GM21515 (cell line): ENCODE measurements at regions not wholly inside any gene's neighbourhood (a gene's known extent, or its start where the extent isn't known, plus 50 kb on each side); places are given as distances from the start of the nearest gene placed in this dataset.
"Not testable (repeated sequence)": the region's sequence is repeated elsewhere in the genome, so short reads cannot be mapped to it uniquely, and the experiment has no call there.

Source experiments
- ATAC-seq: cut with Tn5 transposase; IDR thresholded peaks from one replicate; pipeline ENCODE4 v1.9.1; 2021; ENCODE audit not compliant: unreplicated experiment

DNA sequence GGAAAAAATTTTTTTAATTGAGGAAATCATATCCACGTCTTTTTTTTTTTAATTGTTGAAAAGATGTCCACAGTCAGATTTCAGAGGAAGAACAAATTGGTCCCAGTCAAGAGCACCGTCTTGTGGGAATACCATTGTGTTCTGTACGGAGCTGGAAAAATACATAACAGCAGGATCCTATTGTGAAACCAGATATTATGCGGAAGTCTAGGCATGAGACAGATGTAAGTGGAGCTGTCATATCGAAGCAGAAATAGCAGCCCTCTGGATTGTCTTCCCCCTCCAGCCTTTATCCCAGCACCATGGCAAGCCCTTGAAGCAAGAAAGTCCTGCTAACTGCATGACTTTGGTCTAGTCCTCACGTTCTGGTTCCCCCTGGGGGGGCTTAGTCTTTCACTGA lies 391.6 kb upstream of the ASIC2 start:
- no peak for ATAC-seq

DNA sequence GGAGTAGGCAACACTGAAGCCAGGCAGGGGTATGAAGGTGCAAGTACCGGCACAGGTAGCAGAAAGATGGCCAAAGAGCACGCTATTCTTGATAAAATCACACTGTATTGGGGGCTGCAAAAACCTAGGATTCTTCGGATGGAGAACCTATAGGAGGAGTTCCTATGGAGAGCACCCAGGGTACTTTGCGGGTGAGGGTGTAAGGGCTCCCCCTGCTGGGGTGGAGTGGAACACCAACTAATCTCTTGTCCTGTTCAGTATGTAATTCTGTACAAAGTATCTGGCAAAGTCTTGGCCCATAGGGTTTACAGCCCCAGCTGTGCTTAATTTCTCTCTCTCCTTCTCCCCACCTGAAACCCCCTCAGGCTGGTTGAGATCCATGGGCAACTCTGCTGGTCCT lies 393.1 kb upstream of the ASIC2 start:
- ATAC-seq, result no peak

GRCh38 chr17:33687831-33688230 lies 394.7 kb upstream of the ASIC2 start:
- no peak for ATAC-seq

GRCh38 chr17:33688771-33689170 lies 395.7 kb upstream of the ASIC2 start:
- ATAC-seq, result no peak

DNA sequence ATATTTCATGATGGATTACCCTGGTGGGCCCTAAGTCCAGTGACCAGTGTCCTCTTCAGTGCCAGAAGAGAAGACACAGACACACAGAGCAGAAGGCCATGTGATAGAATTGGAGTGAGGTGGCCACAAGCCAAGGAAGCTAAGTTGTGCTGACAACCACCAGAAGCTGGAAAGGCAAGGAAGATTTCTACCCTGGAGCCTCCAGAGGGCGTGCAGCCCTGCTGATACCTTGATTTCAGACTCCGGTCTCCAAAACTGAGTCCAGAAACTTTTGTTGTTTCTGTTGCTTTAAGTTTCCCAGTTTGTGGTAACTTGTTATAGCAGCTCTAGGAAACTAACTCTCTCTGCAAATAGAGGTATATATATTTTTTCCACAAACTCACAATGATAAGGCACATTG lies 396.6 kb upstream of the ASIC2 start:
- ATAC-seq, result no peak

DNA sequence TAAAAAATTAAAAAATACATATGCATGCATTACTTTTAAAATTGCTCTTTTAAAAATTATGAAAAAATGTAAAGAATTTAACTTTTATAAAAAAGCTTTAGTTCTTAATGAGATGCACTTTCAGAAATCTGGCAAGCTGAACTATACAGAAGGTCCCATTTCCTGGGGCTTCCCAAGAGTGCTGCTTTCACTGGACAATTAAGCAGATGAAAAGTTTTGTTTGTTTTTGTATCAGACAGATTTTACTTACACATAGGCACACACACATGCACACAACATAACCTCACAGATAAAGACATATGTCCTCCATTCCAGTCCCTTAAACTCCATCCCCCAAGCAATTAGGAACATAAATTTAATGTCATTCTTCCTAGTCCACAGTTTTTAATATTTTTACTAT lies 402.3 kb upstream of the ASIC2 start:
- no peak for ATAC-seq

DNA sequence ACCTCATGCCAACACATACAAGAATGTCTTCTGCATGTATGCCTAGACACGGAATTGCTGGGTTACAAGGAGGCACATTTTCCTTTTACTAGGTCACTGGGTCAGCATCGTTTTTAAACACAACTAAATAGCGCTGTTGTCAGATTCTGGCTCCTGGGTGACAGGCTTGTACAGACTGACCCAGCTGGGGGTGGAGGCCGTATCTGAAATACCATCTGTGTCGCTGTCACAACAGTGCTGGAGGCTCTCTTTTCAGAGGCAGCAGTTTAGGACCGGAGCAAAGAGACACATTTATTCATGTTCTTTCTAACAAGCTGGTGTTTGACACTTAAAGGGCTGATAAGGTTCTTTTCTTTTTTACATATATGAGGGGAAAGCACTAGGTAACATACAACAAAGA lies 403.0 kb upstream of the ASIC2 start:
- no peak for ATAC-seq

DNA sequence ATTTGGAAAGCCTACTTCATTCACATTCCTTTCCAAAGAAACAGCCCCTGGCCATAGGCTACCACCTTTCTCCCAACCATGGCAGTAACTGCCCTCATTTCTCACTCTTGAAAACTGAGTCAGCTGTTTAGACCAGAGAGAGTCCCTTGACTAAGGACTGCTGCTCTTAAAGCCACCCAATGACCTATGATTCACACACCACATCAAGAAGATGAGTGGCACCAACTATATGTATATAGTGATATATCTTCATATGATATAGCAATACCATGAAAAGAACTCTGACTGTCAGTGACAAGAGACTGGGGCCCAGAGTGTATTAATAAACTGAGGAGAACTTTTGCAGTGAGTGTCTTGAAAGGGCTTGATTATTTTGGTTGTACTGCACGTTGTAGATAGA lies 404.5 kb upstream of the ASIC2 start:
- no peak for ATAC-seq

GRCh38 chr17:33701910-33702309 lies 408.8 kb upstream of the ASIC2 start:
- no peak for ATAC-seq

DNA sequence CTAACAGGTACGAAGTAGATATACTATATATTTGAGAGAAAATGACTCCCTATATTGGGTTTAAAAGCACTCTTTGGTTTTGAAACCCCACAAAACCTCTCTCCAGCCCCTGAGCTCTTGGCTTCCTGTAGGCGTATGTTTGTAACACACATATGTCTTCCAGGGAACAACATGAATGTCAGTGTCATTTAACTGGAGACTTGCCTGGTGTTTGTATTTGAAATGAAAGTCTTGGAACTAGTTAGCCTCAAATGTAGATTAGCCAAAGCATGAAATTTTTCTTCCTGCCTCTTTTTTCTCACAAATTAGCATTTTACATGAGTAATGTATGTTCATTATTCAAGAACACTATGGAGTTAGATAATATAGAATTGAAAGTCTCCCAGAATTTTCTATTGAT lies 411.8 kb upstream of the ASIC2 start:
- no peak for ATAC-seq

DNA sequence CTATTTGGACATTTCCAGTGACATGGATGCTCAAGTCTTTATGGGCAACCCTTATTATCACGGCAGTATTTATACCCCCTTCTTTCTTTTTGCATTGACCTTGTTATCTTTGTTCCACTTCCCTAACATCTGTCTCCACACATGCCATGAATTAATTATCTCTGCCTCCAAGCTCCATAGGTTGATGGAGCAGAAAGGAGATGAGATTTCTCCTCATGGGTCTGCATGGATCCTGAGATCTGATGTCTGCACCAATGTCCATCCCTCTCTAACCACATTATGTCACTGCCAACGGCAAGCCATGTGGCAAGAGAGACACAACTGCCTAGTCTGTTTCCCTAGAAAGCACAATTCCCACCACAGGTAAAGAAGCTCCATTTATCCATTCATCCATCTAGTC lies 416.8 kb upstream of the ASIC2 start:
- no peak for ATAC-seq

DNA sequence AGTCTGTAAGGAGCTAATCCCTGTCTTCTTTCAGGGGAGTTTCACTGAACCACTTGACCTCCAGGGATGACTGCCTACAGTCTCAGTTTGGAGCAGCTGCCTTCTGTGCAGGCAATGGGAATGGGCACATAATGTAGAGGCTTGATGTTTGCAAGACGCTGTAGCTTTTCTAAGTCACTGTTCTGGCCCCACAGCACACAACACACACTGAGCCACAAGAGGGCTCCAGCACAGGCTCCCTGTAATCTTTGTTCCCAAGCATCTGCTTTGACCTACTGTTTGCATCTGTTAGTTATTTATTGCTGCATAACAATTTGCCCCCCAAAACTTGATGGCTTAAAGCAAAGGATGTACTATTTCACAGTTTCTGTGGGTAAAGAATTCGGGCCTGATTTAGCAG lies 419.0 kb upstream of the ASIC2 start:
- no peak for ATAC-seq

DNA sequence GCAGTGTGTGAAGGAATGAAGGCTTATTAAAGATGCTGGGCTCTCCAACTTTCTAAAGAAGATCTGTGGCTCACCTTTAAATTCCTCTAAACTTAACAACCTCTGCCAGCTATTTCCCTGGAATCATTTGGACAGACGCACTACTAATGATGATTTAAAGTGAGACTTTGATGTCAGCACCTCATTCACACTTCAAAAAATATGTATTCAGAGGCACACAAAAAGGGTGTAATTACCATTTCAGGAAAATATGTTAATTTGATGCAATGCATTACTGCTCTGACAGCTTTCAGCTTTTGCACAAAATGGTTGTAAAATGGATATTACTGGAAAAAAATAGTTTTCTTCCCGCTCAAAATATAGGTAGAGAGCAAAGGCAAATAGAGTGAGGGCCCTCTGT lies 423.9 kb upstream of the ASIC2 start:
- ATAC-seq, result no peak

DNA sequence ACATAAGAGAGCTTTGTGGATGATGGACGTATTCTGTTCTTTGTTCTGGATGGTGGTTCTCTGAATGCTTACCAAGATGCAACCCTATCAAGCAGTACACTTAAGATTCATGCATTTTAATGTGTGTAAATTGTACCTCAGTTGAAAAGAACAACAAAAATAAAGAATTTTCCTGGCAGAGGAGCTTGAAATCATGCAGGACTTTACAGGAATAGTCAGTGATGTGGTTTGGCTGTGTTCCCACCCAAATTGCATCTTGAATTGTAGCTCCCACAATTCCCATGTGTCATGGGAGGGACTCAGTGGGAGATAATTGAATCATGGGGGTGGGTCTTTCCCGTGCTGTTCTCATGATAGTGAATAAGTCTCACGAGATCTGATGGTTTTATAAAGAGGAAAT lies 430.6 kb upstream of the ASIC2 start:
- ATAC-seq, result not testable (repeated sequence)

- no peak for ATAC-seq
These were observed 432.7 kb upstream of the ASIC2 start for GRCh38 chr17:33725675-33726271.

GRCh38 chr17:33730131-33730530 lies 437.0 kb upstream of the ASIC2 start:
- no peak for ATAC-seq

DNA sequence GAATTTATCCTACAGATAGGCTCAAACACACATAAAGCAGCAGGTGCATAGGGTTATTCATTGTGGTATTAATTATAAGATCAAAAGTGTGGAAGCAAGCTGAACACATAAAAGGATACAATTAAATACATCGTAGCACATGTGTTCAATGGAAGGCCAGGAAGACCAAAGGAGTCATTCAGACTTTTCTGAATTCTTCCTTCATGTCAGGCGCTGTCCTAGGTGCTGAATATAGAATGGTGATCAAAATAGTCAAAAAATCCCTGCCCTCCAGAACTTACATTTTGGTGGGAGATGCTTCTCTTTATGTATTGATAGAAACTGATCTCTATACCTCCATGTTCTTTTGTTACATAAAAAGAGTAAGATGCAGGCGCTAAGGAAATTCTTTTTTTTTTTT lies 439.0 kb upstream of the ASIC2 start:
- no peak for ATAC-seq

- ATAC-seq, result no peak
These were observed 446.6 kb upstream of the ASIC2 start for GRCh38 chr17:33739714-33740113.

GRCh38 chr17:33745047-33745760 lies 452.1 kb upstream of the ASIC2 start:
- no peak for ATAC-seq

DNA sequence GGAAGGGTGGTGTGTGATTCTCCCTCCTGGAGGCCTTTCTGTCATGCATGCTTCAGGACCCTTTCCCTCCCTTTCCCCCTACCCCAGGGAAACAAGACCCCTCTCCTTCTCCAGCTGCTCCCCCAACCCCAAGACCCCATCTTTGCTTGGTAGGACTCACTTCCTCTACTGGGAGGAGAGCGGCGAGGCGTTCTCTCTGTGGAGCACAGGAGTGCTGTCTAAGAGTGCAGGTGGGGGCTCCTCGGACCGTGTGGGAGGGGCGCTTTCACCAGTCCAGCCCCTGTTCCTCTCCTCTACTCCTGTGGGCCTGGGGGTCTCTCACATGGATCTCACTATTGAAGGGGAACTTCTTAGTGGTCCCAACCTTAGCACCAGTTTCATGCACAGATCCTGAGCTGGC lies 456.1 kb upstream of the ASIC2 start:
- no peak for ATAC-seq

GRCh38 chr17:33750943-33751701 lies 458.0 kb upstream of the ASIC2 start:
- ATAC-seq, result no peak

DNA sequence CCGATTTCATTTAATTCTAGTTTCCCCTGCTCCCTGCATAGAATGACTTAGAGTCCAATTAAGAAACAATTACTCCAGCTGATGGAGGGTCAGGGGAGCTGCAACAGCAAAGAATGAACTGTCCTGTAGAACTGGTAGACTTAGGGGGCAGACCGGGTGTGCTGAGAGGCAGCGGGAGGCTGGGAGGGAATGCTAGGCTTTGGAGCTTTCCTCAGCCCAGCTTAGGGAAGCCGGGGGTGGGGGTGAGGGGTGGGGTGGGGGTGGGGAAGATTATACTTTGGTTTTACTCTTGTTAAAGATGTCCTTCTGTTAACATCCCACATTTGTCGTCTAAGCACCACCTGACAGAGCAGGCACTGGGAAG lies 458.6 kb upstream of the ASIC2 start:
- ATAC-seq, result no peak
